Left forelimb (tissue), 1 donor: ENCODE measurements at regions not wholly inside any gene's neighbourhood (a gene's known extent, or its start where the extent isn't known, plus 50 kb on each side); places are given as distances from the start of the nearest gene placed in this dataset.
A peak's percentile ranks its signal among the peaks of the same experiment; 100 is the strongest.

Source experiments
- DNase-seq: peaks from one replicate; pipeline ENCODE4 v3.0.0-alpha.2; 2018; ENCODE audit warnings: low spot score

DNA sequence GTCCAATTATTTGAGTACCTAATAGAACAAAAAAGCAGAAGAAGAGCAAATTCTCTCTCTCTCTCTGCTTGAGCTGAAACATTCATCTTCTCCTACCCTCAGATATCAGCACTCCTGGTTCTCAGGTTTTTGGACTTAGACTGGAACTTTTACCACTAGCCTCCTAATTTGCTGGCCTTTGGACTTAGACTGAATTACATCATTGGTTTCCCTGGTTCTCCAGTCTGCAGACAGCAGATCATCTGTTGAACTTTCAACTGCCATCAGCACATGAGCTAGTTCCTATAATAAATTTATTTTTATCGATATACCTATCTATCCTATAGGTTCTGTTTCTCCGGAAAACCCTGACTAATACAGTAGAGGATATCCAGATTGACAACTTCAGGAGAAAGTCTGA lies 208.9 kb upstream of the GAS1 start:
- DNase-seq, result no peak

DNA sequence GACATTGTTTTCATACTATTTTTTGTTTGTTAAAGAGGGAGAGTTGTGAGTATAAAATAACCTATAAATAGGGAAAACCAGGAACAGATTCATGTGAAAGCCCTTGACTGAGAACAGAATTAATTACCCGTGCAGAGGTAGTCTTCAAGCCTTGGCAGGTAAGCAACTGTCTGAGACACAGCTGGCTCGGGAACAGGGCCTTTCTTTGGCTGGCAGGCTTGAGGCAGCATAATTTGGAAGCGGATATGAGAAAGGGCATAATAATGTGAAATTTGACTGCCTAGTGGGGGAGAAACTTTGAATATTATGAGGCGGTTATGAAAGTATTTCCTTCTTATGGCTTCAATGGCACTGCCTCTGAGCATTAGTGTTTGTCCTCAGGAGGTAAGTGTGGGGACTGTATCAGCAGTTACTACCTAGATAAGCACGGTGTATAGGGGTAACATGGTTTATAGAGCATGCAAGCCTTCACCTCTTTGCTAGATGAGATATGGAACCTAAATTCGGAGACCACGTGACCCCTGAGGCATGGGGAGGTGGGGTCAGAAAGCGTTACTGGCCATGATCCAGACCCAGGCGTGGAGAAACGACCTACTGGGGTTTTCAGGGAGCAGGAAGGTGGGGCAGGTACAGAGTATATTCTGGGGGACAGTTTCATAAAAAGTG lies 210.2 kb upstream of the GAS1 start:
- DNase-seq, result no peak

DNA sequence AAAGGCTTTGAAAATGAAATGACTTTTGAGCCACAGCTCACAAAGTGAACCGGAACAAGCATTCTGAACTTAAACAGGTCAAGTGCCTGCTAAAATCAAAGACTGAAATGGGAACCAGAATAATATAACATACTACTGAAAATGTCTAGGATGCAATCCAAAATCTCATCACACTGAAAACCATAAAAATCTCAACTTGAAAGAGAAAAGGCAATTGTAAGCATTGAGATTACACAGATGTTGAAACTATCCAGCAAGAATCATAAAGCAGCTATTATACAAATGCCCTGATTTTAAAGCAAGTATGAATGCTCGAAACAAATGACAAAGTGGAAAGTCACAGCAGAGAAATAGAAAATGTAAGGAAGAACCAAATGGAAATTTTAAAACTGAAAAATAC lies 211.5 kb upstream of the GAS1 start:
- no peak for DNase-seq

DNA sequence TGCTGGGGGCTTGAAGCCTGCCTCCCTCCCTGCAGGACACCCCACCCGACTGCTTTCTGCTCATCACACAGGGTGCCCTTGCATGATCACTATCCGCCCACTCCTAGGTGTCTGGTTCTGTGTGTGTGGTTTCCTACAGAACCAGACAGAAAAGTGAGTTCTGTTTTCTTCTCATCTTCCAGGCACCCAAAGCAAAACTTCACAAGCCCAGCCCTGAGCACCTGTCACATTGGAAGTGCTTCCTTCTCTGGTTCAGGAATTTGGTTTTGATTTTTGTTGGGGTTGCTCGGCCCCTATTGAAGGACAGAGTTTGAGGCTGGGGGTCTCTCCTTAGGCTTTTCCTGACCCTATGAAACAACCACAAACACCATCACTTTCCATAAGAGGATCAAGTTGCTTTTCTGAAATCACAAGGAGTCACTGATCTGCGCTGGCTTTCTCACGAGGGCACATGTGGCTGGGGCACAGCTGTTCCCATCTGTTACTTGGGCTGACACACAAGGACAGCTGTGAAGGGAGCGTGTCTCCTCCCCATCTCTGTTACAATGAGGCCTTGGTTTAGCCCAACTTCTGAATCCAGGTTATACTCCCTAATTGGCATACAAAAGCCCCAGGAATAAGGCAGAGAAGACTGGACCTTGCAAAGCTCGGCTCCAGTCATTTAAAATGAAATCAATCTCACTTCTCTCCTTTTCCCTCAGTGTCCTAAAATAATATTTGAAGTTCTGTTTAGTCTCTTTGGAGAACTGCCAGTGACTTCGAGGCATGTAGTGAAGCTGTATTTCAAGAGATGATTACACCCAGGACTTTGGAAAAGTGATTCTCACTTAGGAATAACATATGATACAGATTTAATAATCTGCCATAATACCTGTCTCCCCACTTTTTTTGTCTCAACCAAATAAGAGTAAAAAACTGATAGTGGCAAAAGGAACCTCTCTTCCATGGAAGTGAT lies 213.1 kb upstream of the GAS1 start:
- peak; percentile 73 for DNase-seq

DNA sequence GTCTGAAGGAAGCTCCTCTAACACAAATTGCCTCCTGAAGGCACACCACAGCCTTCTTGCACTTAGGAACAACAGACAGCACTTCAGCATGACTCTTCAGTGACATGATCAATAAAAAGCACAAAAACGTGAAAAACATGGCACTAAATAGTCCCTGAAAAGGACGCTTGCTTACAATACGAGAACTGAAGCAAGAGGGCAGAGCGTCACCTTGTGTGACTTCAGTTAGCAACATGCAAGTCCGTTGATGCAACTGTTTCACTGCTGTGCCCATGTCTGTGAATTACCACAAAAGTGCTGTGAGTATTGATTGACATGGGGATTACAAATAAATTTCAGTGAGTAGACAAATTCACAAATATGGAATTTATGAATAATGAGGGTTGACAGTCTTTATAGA lies 219.9 kb upstream of the GAS1 start:
- DNase-seq, result no peak

DNA sequence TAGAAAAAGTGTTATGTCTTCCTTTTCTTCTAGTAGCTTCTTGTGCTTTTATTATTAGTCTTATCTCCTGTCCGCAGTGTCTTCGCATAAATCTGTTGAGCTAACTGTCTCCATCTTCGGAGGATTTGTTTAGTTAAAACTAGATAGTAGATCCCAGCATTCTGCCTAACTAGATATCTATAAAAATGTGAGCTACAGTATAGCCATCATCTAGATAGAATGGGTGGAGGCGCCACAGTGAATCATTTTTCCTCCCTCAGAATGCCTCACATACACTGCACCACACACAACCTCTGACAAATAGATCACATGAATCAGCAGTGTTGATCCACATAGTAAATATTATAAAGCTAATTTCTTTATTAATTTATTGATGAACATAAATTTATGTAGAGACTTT lies 220.3 kb upstream of the GAS1 start:
- no peak for DNase-seq

DNA sequence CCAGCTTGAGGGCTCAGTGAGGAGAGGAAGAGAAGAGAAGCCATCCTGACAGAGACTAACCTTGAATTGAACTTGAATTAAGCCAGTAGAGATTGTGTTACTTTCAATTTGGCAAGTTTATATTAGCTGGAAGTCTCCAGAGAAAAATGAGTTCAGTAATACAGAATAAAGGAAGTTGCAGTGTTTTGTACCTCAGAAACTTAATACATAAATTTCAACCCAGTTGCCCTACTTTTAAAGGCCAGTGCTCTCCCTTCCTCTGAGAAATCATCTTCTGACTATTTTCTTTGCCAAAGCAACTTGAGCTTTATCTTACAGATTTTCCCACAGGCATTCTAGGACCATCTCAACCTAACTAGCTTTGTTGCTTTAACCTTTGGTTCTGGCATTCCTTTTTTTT lies 231.0 kb upstream of the GAS1 start:
- no peak for DNase-seq

DNA sequence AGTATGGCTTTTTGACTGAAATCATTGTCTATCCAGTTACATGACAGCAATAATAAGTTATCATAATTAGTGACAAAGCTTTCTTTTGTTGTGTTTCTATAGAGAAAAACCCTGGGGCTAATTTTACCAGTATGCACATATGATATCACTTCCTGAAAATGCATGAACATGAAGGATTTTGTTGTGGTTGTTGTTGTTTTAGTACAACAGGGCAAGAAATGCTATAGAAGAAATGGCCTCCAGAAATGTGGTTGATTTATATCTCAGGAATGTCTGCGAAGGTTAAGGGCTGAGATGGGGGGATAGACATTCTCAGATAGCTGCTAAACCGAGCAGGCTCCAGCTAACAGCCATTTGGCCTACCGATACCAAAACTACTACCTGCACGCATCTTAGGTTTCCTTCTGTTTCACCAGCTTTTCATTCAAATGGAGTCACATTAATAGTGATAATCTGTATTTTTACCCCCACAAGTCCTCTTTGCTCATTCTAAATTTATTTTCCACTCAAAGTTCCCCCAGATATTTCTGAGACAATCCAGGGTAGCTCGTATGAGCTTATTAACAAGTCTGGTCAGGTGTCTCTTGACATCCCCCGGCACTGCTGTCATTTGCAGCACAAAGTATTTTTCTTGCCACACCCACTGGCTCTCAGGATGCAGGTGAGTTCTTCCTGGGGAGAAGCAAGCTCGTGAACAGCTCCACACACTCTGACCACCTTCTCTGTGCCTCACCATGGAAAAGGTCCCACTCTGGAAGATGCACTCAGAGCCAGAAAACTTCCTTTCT lies 232.4 kb upstream of the GAS1 start:
- DNase-seq, result no peak

DNA sequence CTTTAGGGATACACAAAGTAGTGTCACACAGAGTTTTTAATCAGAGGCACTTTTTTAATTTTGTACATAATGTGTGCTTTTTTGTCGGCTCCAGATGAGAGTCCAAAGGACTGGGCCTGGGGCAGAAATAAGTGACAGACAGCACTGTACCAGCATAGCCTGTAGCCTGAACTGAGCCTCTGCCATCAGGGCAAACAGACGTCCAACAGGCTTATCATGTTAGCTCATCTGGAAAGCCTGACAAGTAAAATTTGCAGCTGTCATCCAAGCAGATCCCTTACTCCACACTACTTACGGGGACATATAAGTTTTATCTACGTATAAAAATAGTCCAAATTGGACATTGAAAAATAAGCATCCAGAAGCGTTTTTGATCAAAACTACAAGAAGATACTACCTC lies 233.1 kb upstream of the GAS1 start:
- DNase-seq, result no peak

DNA sequence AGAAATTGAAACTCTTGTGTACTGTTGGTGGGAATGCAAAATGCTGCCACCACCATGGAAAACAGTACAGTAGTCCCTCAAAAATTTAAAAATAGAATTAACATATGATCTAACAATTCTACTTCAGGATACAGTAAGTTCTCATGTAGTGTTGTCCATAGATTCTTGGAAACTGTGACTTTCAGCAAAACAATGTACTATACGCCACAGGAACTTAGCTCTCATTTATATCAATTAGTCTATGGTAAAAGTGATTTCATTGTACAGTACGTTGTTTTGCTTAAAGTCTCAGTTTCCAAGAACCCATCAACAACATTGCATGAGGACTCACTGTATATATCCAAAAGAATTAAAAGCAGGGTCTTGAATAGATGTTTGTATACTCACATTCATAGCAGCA lies 233.5 kb upstream of the GAS1 start:
- DNase-seq, result no peak

DNA sequence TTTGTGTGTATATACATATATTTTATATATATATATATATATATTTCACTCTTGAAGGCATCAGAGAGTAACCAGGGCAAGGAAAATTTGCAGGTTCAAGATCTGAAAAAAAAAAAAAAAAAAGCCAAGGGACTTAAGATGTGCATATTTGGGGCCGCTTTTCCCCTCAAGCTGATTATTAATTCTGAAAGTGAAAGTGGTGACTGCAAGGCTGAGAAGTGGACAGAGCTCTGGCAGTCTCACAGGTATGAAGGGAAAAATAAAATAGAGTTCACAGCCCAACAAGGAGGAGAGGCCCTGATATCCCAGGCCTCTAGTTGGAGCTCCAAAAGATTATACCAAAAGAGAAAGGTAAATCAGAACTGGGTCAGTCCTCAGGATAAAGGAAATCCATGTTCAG lies 234.4 kb upstream of the GAS1 start:
- no peak for DNase-seq

DNA sequence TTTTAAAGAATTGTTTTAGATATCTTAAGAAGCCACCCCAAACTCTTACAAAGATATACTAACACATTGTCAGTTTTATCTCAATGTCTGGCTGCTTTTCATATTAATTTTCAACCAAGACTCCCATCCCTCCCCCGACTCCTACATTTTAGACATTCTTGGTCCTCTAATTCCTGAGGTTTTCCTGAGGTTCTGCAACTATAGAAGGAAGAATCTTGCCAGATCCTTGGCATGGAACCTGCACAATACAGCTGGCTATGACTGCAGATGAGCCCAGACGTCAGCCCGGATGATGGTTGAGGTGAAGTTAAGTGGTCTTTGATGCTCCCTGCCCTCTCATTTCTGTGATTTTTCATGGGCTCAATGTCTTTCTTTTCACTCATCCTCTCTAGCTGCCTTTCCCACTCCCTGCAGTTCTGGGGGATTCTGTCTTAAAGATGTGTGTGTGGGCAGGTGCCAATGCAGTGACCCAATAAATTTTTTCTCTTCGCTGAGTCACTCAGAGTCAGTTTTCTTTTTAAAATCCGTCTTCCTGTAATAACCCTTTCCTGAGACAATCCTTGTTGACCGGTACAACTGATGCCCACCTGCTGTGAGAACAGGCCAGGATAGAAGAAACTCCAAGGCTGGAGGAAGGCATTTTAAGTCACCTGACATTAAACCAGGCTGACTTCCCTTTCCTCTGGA lies 237.8 kb upstream of the GAS1 start:
- DNase-seq, result no peak

DNA sequence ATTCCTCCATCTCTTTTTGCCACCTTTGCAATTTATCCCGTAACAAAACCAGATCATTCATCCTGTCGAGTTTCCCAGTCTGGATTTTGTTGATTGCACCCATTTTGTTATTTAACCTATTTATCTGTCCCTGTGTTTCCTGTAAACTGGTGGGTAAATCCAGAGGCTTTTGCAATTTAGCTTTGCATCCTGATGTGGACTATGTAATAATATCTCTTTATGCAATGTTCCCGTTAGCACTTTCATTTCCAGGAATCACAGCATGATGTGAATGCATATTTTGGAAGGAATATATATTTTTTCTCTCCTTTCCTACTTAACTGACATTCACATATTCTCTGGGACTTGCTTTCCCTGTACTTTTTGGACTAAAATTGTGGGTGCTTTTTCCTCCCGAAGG lies 240.3 kb upstream of the GAS1 start:
- no peak for DNase-seq

DNA sequence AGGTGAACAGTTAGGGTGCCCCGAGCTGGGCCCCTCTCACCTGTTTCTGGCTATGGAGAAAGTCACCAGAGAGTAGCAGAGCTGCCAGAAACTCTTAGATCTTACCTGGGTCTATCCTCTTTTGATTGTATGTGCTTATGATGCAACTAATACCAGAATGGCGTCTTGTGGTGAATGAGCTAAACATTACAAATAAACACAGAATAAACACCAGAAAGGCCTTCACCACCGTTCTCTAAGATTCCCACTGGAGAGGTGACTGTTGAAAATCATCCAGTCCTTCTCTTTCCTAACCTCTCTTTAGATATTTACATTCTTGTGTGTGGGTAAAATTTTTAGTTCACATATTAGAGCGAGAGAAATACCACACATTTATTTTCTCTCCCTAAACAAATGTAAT lies 241.7 kb upstream of the GAS1 start:
- DNase-seq, result no peak

DNA sequence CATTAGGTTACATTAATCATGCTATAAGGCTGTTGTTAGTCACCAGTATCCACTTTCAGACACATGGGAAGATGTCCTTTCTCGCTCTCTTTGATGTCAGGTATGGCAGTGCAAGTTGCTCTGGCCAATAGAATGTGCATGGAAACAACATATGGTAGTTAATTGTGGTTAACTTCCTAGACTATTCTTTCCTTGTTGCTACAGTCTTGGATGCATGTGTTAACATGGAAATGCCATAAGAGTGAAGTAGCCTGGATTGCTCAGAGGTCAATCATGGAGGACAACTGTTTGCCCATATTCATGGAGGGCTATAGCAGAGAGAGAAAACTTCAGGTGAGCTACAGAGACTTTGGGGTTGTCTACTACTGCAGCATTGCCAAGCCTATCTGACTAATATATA lies 245.8 kb upstream of the GAS1 start:
- no peak for DNase-seq

DNA sequence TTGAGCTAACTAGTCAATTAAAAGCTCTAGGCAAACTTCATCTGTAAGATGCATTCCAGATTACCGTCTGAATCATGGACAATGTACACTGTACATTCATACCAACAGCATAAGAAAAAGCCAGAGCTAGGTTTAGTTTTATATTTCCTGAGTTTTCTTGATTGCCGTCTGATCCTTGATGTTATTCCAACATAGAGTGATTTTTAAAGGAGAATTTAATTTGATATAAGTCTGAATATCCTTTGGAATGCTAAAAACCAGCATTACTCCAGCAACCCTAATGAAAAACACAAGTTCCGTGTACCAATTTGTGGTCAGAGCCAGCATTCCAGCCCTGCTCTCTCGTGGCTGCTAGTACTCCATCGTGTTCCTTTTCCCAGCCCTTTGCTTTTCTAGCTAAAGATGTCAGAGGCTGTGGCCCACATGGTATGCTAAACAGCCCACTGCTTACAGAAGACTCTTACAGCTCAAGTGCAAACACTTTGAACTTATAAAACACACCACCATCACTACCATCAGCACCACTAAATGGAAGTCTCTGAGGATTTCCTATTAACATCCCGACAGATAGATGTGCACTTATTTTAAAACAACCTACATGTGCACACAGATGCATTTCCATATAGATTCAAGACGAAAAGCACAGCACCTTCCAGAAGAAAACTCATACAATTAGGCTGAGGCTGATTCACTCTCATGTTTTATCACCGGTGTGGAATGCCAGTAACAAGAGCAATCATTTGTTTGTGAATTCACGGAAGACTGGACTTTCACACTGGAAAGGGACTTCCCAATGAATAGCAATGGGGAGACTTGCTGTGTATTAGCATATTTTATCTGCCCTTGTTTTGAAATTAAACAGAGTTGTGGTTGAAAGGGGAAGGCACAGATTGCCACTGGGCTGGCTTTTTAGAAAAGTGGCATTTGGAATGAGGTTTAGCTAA lies 246.9 kb upstream of the GAS1 start:
- no peak for DNase-seq

DNA sequence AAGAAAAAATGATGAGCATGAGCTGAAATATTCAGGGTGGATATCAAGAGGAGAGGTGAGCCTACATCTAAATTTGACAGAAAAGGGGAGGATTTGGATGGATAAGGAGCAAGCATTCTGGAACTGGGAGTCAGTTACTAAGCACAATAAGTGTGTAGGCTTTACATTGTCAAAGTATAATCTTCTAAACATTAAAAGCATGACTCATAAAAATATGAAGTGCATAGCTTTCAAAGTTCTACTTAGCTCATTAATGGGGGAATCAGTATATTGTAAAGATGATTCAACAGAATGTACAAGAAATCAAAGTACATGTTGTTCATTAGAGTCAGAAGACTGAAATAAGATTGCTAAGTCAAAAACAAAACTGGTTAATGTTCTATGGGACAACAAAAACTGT lies 248.0 kb upstream of the GAS1 start:
- no peak for DNase-seq

DNA sequence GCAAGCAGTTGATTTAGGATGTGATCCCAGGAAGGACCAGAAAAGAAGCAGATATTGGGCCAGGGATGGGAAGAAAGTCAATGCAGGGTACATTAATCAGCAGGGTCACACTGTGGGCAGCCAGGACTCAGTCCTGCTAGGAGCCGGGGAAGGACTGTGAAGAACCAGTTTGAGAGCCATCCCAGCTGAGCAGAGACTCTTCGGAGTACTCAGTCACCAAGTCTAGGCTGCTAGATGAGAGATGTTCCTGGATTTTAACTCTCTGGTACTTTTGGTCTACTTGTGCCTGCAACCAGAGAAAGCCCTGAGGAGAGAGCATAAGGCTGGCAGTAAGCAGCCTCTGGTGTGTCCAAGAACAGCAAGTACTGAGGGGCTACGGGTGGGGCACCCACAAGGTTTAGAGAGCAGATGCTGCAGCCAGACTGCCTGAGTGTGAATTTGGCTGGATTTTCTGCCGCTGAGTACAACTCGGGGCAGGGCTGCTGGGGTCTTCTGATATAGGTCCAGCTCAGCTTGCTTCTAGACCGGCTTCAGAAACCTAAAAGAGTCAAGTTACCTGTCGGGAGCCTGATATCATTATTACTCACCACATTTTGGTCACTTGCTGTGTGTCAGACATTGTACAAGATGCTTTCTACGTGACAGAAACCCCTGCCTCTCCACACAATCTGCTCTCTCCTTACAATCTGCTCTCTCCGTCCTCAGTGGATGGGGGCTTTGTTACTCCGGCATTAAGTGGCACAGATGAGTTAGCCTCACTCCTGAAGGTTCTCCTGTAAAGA lies 250.2 kb upstream of the GAS1 start:
- DNase-seq, result no peak

DNA sequence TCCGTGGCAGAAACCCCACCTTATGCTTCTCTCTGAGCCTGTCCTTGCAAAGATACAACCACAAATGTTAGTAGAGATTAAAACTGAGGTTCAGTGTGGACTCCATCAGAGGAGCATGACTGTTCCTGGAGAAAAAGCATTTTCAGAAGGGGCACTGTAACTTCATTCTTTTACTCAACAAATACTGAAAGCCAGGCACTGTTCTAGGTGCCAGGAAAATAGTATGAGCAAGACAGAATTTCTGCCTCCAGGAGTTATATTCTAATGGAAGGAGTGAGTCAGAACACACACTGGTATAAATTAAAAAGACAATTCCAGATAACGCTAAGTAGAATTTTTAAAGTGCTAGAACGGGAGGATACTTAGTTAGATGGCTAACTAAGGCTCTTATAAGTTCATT lies 251.4 kb upstream of the GAS1 start:
- DNase-seq, result no peak

DNA sequence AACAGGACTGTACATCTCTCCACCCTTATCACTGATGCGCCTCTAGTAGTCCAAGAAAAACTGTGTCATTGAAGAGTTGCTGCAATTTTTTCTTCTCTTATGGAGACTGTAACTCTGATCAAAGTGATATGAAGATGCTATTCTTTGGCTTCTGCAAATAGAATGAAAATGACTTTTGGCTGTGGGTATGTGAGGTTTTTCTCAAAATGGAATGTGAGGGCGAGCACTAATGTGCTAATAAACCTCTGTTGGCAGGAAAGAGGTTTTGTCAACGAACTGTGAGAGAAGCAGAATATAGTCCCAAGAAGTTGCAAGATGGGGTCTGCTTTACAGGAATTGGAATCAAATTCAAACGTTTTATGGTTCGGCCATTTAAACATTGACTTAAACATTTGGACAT lies 252.0 kb upstream of the GAS1 start:
- DNase-seq, result no peak
